ENCODE measurements at regions not wholly inside any gene's neighbourhood (a gene's known extent, or its start where the extent isn't known, plus 50 kb on each side); places are given as distances from the start of the nearest gene placed in this dataset.
"Not testable (repeated sequence)": the region's sequence is repeated elsewhere in the genome, so short reads cannot be mapped to it uniquely, and the experiment has no call there.

- not testable (repeated sequence) for DNase-seq (ENCODE audit: low read depth in 2 of 2)
Observed at GRCh38 chr16:29201296-29202024, 205.1 kb downstream of the NPIPB11 start.

- DNase-seq (ENCODE audit: low read depth in 2 of 2): not testable (repeated sequence)
Observed at GRCh38 chr16:29200681-29201080, 205.8 kb downstream of the NPIPB11 start.

GRCh38 chr16:29200135-29200601, 206.3 kb downstream of the NPIPB11 start:
- not testable (repeated sequence) for DNase-seq (ENCODE audit: low read depth in 2 of 2)

GRCh38 chr16:29199626-29200025, 206.9 kb downstream of the NPIPB11 start:
- DNase-seq (ENCODE audit: low read depth in 2 of 2): not testable (repeated sequence)

GRCh38 chr16:29198731-29199521, 207.6 kb downstream of the NPIPB11 start:
- DNase-seq (ENCODE audit: low read depth in 2 of 2): no peak

GRCh38 chr16:29198231-29198630, 208.3 kb downstream of the NPIPB11 start:
- DNase-seq (ENCODE audit: low read depth in 2 of 2): no peak

- not testable (repeated sequence) for DNase-seq (ENCODE audit: low read depth in 2 of 2)
Observed at GRCh38 chr16:29197494-29198100, 208.9 kb downstream of the NPIPB11 start.

- not testable (repeated sequence) for DNase-seq (ENCODE audit: low read depth in 2 of 2)
Observed at GRCh38 chr16:29196746-29197145, 209.8 kb downstream of the NPIPB11 start.

- not testable (repeated sequence) for DNase-seq (ENCODE audit: low read depth in 2 of 2)
Observed at GRCh38 chr16:29195116-29195872, 210.4 kb downstream of the LAT start.

- not testable (repeated sequence) for DNase-seq (ENCODE audit: low read depth in 2 of 2)
Observed at GRCh38 chr16:29194185-29194844, 209.5 kb downstream of the LAT start.

GRCh38 chr16:29193634-29194033, 208.8 kb downstream of the LAT start:
- DNase-seq (ENCODE audit: low read depth in 2 of 2): not testable (repeated sequence)

GRCh38 chr16:29193248-29193574, 208.4 kb downstream of the LAT start:
- DNase-seq (ENCODE audit: low read depth in 2 of 2): not testable (repeated sequence)

- no peak for DNase-seq (ENCODE audit: low read depth in 2 of 2)
Observed at GRCh38 chr16:29192329-29193247, 207.7 kb downstream of the LAT start.

- DNase-seq (ENCODE audit: low read depth in 2 of 2): not testable (repeated sequence)
Observed at GRCh38 chr16:29191636-29192180, 206.9 kb downstream of the LAT start.

- DNase-seq (ENCODE audit: low read depth in 2 of 2): not testable (repeated sequence)
Observed at GRCh38 chr16:29190553-29191431, 205.9 kb downstream of the LAT start.

GRCh38 chr16:29188806-29189205, 204.0 kb downstream of the LAT start:
- not testable (repeated sequence) for DNase-seq (ENCODE audit: low read depth in 2 of 2)

- not testable (repeated sequence) for DNase-seq (ENCODE audit: low read depth in 2 of 2)
Observed at GRCh38 chr16:29186306-29187220, 201.7 kb downstream of the LAT start.

GRCh38 chr16:29185872-29186271, 201.0 kb downstream of the LAT start:
- not testable (repeated sequence) for DNase-seq (ENCODE audit: low read depth in 2 of 2)

Data from stimulated activated CD4-positive, alpha-beta T cell treated with anti-CD3 and anti-CD28 coated beads, Interleukin-4, amount 100 ng/mL, for 48 hours (primary cell).